NB4 (cell line): ENCODE measurements at regions not wholly inside any gene's neighbourhood (a gene's known extent, or its start where the extent isn't known, plus 50 kb on each side); places are given as distances from the start of the nearest gene placed in this dataset.

Experiments
- DNase-seq: peaks from one replicate; pipeline ENCODE4 v3.0.0; 2010; ENCODE audit warnings: low read depth
- H3K4me3 ChIP-seq: one replicate; pipeline ENCODE4 v1.5.1; 2011; ENCODE audit warnings: mild to moderate bottlenecking, low read depth, low read length, moderate library complexity
- MYC ChIP-seq: IDR thresholded peaks from 2 replicates; pipeline ENCODE4 v1.6.1; 2011; ENCODE audit warnings: low read depth, low read length
- POLR2A ChIP-seq: IDR thresholded peaks from 2 replicates; pipeline ENCODE4 v1.6.1; 2011; ENCODE audit warnings: mild to moderate bottlenecking; ENCODE audit not compliant: insufficient read length; ENCODE audit errors: extremely low read depth
- TF ChIP-seq, protein P1 (sequence below): IDR thresholded peaks from 2 replicates; pipeline ENCODE4 v1.6.1; 2011; ENCODE audit warnings: low read depth, low read length
- TF ChIP-seq, protein P2 (sequence below): IDR thresholded peaks from one replicate; pipeline ENCODE4 v1.5.1; 2012; ENCODE audit warnings: low read depth, low read length

- TF ChIP-seq, protein P1, sequence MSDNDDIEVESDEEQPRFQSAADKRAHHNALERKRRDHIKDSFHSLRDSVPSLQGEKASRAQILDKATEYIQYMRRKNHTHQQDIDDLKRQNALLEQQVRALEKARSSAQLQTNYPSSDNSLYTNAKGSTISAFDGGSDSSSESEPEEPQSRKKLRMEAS = no peak
- TF ChIP-seq POLR2A (no peak), MYC (no peak)
- TF ChIP-seq, protein P2, sequence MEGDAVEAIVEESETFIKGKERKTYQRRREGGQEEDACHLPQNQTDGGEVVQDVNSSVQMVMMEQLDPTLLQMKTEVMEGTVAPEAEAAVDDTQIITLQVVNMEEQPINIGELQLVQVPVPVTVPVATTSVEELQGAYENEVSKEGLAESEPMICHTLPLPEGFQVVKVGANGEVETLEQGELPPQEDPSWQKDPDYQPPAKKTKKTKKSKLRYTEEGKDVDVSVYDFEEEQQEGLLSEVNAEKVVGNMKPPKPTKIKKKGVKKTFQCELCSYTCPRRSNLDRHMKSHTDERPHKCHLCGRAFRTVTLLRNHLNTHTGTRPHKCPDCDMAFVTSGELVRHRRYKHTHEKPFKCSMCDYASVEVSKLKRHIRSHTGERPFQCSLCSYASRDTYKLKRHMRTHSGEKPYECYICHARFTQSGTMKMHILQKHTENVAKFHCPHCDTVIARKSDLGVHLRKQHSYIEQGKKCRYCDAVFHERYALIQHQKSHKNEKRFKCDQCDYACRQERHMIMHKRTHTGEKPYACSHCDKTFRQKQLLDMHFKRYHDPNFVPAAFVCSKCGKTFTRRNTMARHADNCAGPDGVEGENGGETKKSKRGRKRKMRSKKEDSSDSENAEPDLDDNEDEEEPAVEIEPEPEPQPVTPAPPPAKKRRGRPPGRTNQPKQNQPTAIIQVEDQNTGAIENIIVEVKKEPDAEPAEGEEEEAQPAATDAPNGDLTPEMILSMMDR = no peak
- H3K4me3 ChIP-seq = no peak overlapping the region
- no peak for DNase-seq
Measured at GRCh38 chr4:124872659-124873058, 160.1 kb upstream of the ANKRD50 start.

GRCh38 chr4:124869961-124870495, 157.5 kb upstream of the ANKRD50 start:
- DNase-seq = no peak
- no peak for TF ChIP-seq MYC
- no peak for TF ChIP-seq POLR2A
- TF ChIP-seq, protein P1 = no peak
- TF ChIP-seq, protein P2 = no peak
- H3K4me3 ChIP-seq = no peak overlapping the region

- no peak overlapping the region for H3K4me3 ChIP-seq
- no peak for DNase-seq
- no peak for TF ChIP-seq MYC
- TF ChIP-seq, protein P1 = no peak
- no peak for TF ChIP-seq POLR2A
- TF ChIP-seq, protein P2 = no peak
Measured at GRCh38 chr4:124868495-124868894, 156.0 kb upstream of the ANKRD50 start.

GRCh38 chr4:124867536-124867935, 155.0 kb upstream of the ANKRD50 start:
- TF ChIP-seq, protein P2 = no peak
- TF ChIP-seq POLR2A (no peak), MYC (no peak)
- TF ChIP-seq, protein P1 = no peak
- no peak overlapping the region for H3K4me3 ChIP-seq
- DNase-seq = no peak

DNA sequence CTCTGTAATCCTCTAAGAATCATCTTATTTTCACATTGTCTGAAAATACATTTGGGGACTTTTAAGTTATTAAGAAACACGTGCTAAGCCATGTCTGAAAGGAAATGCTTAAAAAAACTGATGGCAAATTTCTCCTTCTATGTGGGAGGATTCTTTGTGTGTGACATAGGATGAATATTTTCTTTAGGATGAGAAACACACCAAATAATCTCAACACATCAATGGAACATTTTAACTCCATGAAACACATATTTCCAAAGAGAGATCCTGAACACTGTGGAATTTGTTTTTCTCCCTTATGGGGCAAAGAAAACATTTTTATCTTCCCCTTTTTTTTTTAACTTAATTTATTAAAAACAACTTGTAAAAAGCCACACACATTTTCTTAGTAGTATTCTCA, 153.8 kb upstream of the ANKRD50 start:
- DNase-seq = no peak
- no peak overlapping the region for H3K4me3 ChIP-seq
- TF ChIP-seq, protein P2 = no peak
- no peak for TF ChIP-seq MYC
- TF ChIP-seq, protein P1 = no peak
- no peak for TF ChIP-seq POLR2A
